NCI-H526 (cell line): ENCODE measurements at regions not wholly inside any gene's neighbourhood (a gene's known extent, or its start where the extent isn't known, plus 50 kb on each side); places are given as distances from the start of the nearest gene placed in this dataset.
"Not testable (repeated sequence)": the region's sequence is repeated elsewhere in the genome, so short reads cannot be mapped to it uniquely, and the experiment has no call there.

ENCODE experiments used
- DNase-seq, 2 experiments: peaks; one replicate each; lab custom pipeline; 2025; lab: John Stamatoyannopoulos, UW

GRCh38 chr17:70323269-70323668 is 153.9 kb downstream of the KCNJ2 start:
- no peak for DNase-seq

GRCh38 chr17:70324031-70324430 is 154.7 kb downstream of the KCNJ2 start:
- DNase-seq = no peak

GRCh38 chr17:70327279-70327678 is 157.9 kb downstream of the KCNJ2 start:
- no peak for DNase-seq

GRCh38 chr17:70327723-70328122 is 158.4 kb downstream of the KCNJ2 start:
- peak in 1 of 2 experiments; percentile 2 for DNase-seq

GRCh38 chr17:70329721-70330120 is 160.4 kb downstream of the KCNJ2 start:
- peak in 1 of 2 experiments; percentile 18 for DNase-seq

GRCh38 chr17:70331066-70331465 is 161.7 kb downstream of the KCNJ2 start:
- DNase-seq = not testable (repeated sequence)

- DNase-seq = no peak
Measured at GRCh38 chr17:70332356-70333210, 163.3 kb downstream of the KCNJ2 start.

- no peak for DNase-seq
Measured at GRCh38 chr17:70336411-70336810, 167.1 kb downstream of the KCNJ2 start.

GRCh38 chr17:70338946-70339354 is 169.6 kb downstream of the KCNJ2 start:
- no peak for DNase-seq

- DNase-seq = no peak
Measured at GRCh38 chr17:70343114-70343513, 173.8 kb downstream of the KCNJ2 start.

- no peak for DNase-seq
Measured at GRCh38 chr17:70344386-70345060, 175.2 kb downstream of the KCNJ2 start.

GRCh38 chr17:70345061-70345460 is 175.7 kb downstream of the KCNJ2 start:
- no peak for DNase-seq

GRCh38 chr17:70352834-70353233 is 183.5 kb downstream of the KCNJ2 start:
- no peak for DNase-seq

- no peak for DNase-seq
Measured at GRCh38 chr17:70353408-70354092, 184.2 kb downstream of the KCNJ2 start.

- no peak for DNase-seq
Measured at GRCh38 chr17:70355185-70355584, 185.9 kb downstream of the KCNJ2 start.

- no peak for DNase-seq
Measured at GRCh38 chr17:70357190-70357589, 187.9 kb downstream of the KCNJ2 start.

GRCh38 chr17:70365091-70365583 is 195.8 kb downstream of the KCNJ2 start:
- no peak for DNase-seq

GRCh38 chr17:70366386-70366785 is 197.1 kb downstream of the KCNJ2 start:
- DNase-seq = no peak

GRCh38 chr17:70368011-70368410 is 198.7 kb downstream of the KCNJ2 start:
- no peak for DNase-seq

- peak in 1 of 2 experiments; percentile 3 for DNase-seq
Measured at GRCh38 chr17:70369391-70369790, 200.1 kb downstream of the KCNJ2 start.

- no peak for DNase-seq
Measured at GRCh38 chr17:70370816-70371215, 201.5 kb downstream of the KCNJ2 start.

GRCh38 chr17:70373369-70373768 is 204.0 kb downstream of the KCNJ2 start:
- no peak for DNase-seq

- DNase-seq = no peak
Measured at GRCh38 chr17:70374496-70374895, 205.2 kb downstream of the KCNJ2 start.
